ENCODE measurements at regions not wholly inside any gene's neighbourhood (a gene's known extent, or its start where the extent isn't known, plus 50 kb on each side); places are given as distances from the start of the nearest gene placed in this dataset.

GRCh38 chr7:94055963-94056362 is 51.8 kb upstream of the BET1 start:
- Histone ChIP-seq H4K20me1 (replicated peaks; ENCODE audit: control insufficient read depth, extremely low read depth, insufficient read depth, low read length) (peaks cover 2% of the 10 kb centered on the region), H3K4me1 (ENCODE audit: control insufficient read depth, extremely low read depth, insufficient read depth, low read length) (no peaks in the 10 kb centered on the region), H3K9ac (replicated peaks; ENCODE audit: extremely low read depth, insufficient read depth, low read length) (no peak overlapping the region), H3K9me1 (replicated peaks; ENCODE audit: control insufficient read depth, extremely low read depth, insufficient read depth, low read length) (no peaks in the 10 kb centered on the region), H3K27ac (ENCODE audit: insufficient read depth, low read depth, low read length) (no peak overlapping the region), H3K27me3 (ENCODE audit: control insufficient read depth in 2 of 2, insufficient read depth in 2 of 2, low read length in 2 of 2) (peaks cover 65 to 95% of the 10 kb centered on the region in 2 experiments), H3K79me2 (ENCODE audit: control insufficient read depth, insufficient read depth, low read length) (no peaks in the 10 kb centered on the region), H3K9me3 (replicated peaks; ENCODE audit: control insufficient read depth, insufficient read depth, low read length) (no peaks in the 10 kb centered on the region), H3K4me2 (ENCODE audit: insufficient read depth, low read length) (no peak overlapping the region), H2AFZ (ENCODE audit: low read depth, low read length) (no peak overlapping the region), H3K36me3 (ENCODE audit: control insufficient read depth in 2 of 2, extremely low read depth in 1 of 2, insufficient read depth in 2 of 2, low read length in 2 of 2) (no peaks in the 10 kb centered on the region), H3K4me3 (replicated peaks in 1 of 3; ENCODE audit: insufficient read depth in 1 of 3, low read depth in 1 of 3, low read length in 3 of 3) (no peak overlapping the region)
- no TSS peak for BruUV-seq (replicated peaks)
- FAIRE-seq (no peak), DNase-seq (ENCODE audit: low read depth, low spot score) (no peak)
- dilution Hi-C loops (cut with MboI; ENCODE audit: extremely low pct_ligation_motif_present, low sequenced_read_pairs) = no loop called here
- ChIA-PET POLR2A (no interaction called here), CTCF (interaction anchor here (1.0 to 3.0 kb wide), 3 partner anchors 11 to 153 kb away, joined by 4 to 11 read pairs (median 4); no protein-coding TSS in a partner anchor)
- intact Hi-C loops (cut with micrococcal nuclease) = no loop called here
- no peak for TF ChIP-seq GATA2 (IDR thresholded peaks at IDR 0.05; ENCODE audit: insufficient read depth, insufficient read length, low read depth, low read length)
- TF ChIP-seq POLR2AphosphoS5 (IDR thresholded peaks at IDR 0.05; ENCODE audit: insufficient read depth, low read depth, low read length) = no peak
- TF ChIP-seq POLR2A (IDR thresholded peaks at IDR 0.05; ENCODE audit: low read depth, low read length) = no peak
- TF ChIP-seq JUN (IDR thresholded peaks at IDR 0.05; ENCODE audit: borderline replicate concordance, insufficient read depth, insufficient read length, low read depth) = no peak
- TF ChIP-seq FOS (IDR thresholded peaks at IDR 0.05; ENCODE audit: borderline replicate concordance, insufficient read depth, low read length) = no peak
- no peak for TF ChIP-seq EZH2 (IDR thresholded peaks at IDR 0.05; ENCODE audit: borderline replicate concordance, low read depth, low read length, severe bottlenecking)
- no peak for TF ChIP-seq MYC (IDR thresholded peaks at IDR 0.05; ENCODE audit: low read depth, low read length)
- no peak for TF ChIP-seq MAX (IDR thresholded peaks at IDR 0.05; ENCODE audit: insufficient read depth, insufficient read length)
- no peak for TF ChIP-seq CTCF (IDR thresholded peaks at IDR 0.05; ENCODE audit: extremely low read depth in 1 of 2, insufficient read depth in 1 of 2, low read depth in 1 of 2, low read length in 2 of 2)
